HG02678 (cell line): ENCODE measurements at regions not wholly inside any gene's neighbourhood (a gene's known extent, or its start where the extent isn't known, plus 50 kb on each side); places are given as distances from the start of the nearest gene placed in this dataset.

Experiments used
- ATAC-seq: cut with Tn5 transposase; IDR thresholded peaks from one replicate; pipeline ENCODE4 v1.9.1; 2021; ENCODE audit warnings: mild to moderate bottlenecking, moderate library complexity; ENCODE audit not compliant: unreplicated experiment

DNA sequence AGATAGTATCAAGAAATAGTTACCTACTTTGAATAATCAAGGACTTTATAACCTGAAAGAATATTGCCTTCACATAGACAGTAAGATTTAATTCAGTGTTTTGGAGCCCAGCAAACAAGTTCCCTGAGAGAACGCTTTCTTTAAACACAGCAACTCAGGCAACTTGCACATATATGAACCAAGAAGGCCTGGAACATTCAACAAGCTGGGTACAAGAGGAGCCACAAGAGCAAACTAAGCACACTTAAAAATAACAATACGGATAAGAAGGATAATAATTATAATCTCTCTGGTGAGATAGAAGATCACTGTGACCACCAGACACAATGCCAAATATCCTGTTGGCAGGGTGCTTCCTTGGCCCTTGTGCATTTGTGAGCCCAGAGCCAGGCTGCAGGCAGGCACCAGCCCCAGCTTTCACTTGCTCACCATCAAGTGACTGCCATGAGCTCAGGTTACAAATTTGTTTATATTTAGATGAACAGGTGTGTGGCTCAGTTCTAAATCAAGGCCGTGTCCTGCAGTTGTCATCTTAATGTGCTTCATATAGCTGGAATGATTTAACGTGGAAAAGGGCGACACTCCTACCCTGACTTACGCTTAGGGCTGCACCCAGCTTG lies 446.6 kb downstream of the IRS1 start:
- ATAC-seq, result no peak

DNA sequence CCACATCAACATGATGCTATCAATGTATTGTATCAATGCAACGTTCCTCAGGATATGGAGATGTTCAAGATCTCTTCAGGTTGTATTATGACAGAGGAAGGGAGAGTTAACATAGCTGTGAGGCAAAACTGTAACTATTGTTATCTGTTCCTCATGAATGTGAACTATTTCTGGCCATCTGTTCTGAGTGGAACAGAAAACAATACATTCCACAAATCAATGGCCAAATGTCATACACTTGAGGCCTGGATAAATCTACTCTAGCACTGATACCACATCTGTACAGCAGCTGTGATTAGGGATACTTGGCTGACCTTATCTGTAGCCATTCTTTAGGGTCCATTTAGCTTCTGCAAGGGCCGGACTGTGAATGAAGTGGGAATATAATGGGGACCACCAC lies 447.9 kb downstream of the IRS1 start:
- no peak for ATAC-seq

DNA sequence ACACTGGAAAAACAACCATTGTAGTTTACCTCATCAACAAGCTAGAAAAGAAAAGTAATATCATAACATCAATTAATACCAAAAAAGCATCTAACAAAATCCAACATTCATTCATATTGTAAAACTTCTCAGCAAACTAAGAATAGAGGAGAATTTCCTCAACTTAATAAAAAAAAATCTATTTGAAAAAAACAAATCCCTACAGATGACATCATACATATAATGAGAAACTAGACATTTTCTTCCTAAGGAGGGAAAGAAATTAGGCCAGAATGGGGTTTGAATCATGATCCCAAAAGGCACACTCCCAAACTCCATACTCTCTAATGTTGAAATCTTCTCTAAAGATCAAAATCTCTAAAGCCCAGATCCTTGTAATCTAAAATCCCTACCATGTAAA lies 460.0 kb downstream of the IRS1 start:
- ATAC-seq, result no peak

DNA sequence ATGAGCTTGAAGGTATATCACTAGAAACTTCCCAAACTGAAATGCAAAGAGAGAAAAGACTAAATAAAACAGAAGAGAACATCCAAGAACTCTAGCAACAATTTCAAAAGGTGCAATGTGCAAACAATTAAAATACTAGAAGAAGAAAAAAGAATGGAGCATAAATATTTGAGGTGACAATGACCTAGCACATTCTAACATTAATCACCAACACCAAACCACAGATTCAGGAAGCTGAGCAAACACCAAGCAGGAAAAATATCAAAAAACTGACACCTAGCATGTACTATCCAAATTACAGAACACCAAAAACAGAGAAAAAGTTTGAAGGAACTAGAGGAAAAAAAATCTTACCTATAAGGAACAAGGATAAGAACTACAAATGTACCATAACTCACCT lies 460.8 kb downstream of the IRS1 start:
- no peak for ATAC-seq

DNA sequence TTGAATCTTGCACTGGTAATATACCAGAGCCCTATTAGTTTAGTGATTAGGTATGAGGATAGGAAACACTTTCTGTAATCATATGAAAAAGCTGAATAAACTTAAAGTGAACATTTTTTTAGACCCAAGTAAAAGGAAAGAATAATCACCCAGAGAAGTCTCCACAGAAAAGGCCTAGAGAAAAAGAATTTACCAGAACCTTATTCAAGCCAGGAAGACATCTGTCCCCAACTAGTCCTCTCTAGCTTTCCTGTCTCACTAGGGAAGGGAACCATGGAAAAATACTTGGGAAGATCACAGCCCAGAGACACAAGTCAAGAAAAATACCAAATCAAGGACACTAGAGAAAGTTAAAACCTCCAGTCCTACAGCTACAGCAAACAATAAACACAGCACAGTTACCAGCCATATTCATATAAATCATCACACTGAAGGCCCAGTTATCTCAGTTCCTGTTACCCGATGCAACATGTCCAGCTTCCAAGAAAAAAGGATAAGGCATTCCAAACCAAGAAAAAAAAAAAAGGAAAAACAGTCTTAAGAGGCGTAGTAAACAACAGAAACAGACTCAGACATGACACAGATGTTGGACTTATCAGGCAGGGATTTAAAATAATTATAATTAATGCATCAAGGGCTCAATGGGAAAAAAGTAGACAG lies 461.5 kb downstream of the IRS1 start:
- no peak for ATAC-seq

DNA sequence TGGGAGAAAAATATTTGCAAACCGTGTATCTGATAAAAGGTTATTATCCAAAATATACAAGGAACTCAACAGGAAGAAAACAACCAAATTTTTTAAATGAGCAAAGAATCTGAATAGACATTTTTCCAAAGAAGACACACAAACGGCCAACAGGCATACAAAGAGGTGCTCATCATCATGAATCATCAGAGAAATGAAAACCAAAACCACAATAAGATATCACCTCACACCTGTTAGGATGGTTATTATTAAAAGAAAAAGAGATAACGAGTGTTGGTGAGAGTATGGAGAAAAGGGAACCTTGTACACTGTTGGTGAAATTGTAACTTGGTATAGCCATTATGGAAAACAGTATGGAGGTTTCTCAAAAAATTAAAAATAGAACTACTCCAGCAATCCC lies 463.3 kb downstream of the IRS1 start:
- ATAC-seq, result no peak

DNA sequence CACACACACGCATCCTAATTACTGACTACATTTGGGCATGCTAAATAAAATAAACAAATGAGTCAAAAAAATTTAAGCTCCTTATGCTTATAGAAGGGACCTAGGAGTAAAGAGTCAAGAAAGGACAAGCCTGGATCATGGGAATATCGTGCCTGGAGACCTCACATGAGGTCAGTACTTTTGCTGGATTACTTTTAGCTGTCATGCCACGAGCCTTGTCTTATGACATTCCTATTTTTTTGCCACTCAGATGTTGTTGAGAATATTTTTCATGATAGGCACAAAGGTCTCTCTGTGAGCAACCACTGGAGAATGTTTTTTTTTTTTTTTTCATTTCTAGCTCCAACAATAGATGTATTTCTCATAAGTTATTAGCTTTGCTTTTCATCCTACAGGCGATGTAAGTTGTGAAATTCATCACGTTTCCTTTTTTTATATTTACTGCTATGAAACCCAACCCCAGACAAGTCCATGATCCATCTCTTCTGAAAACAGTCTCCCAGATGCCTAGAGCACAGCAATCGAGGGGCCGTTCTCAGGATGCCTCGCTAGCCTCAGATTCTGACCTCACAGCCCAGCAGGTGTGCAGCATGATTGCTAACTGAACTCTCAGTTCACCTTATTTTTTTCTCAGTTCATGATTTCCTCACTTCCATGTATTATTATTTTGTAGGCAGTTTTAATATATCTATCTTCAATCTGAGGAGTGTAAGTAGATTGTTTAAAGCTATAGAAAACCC lies 464.5 kb downstream of the IRS1 start:
- no peak for ATAC-seq

DNA sequence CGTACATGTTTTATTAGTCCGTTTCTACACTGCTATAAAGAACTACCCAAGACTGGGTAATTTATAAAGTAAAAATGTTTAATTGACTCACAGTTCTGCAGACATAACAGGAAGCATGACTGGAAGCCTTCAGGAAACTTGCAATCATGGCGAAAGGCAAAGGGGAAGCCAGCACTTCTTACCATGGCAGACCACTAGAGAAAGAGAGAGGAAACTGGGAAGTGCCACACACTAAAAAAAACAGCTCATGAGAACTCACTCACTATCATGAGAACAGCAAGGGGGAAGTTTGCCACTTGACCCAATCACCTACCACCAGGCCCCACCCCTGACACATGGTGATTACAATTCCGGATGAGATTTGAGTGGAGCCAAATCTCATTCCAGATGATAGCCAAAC lies 466.2 kb downstream of the IRS1 start:
- no peak for ATAC-seq

DNA sequence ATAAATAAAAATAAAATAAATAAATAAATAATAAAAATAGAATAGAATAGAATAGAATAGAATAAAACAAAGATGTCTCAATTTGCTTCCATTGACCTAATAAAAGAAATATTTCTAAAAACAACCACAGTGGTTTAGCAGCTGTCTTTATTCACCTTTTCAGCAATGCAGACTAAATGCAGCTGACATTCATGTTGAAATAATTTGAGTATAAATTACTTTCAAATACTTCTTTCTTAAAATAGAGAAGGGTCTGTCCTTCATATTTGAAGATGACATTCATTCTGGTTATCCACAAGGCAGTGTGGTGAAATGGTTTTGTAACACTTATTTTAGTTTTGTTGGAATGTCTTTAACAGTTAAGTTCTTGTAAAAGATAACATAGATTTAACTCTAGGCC lies 469.4 kb downstream of the IRS1 start:
- no peak for ATAC-seq

DNA sequence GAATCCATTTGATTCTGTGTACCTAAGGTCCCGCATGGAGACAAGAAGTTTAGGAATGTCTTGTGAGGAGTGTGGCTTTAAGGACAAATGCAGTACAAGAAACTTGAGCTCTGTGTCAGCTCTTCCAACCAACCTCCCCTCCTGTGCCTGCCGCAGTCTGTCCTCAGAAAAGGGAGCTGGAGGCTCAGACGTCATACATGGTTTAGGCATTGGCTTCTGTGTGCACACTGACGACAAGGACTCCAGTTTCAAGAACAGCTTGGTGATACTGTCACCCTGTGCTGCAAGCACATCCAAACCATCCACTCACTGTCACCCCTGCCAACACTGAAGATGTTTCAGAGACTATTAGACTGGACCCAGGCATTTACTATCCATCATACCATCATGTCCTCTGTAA lies 470.4 kb downstream of the IRS1 start:
- no peak for ATAC-seq

DNA sequence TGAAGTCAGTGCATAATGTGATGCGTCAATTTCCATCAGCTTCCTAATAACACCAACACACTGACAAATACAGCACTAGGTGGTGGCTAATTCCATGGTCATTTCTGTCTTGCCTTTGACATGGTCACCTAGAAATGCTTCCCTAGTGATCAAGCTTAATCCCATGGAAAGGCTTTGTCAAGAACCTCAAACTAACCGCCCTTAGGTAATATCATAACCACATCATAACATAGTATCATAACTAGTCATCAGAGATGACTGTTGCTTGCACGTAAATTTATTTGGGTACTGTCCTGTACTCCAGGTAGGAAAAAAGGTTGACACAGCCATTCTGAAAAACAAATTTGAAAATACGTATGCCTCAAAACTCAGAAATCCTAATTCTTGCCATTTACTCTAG lies 471.8 kb downstream of the IRS1 start:
- ATAC-seq, result no peak

DNA sequence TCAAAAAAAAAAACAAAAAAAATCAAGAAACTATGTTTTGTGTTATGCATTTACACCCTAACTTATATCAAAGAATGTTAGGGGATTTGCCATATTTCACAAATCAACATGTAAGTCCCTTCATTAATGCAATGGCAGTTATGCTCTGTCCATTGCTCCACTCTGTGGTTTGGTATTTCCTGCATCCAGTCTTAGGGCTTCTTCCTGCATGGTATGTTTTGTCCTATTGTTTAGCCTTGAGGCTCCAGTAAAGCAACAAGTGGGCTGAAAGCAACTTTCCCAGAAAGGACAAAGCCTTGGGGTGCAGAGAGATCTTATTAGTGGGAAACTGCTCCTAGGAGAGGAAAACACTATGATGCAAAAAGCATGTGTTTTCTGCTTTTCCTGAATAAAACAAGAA lies 474.1 kb downstream of the IRS1 start:
- no peak for ATAC-seq

DNA sequence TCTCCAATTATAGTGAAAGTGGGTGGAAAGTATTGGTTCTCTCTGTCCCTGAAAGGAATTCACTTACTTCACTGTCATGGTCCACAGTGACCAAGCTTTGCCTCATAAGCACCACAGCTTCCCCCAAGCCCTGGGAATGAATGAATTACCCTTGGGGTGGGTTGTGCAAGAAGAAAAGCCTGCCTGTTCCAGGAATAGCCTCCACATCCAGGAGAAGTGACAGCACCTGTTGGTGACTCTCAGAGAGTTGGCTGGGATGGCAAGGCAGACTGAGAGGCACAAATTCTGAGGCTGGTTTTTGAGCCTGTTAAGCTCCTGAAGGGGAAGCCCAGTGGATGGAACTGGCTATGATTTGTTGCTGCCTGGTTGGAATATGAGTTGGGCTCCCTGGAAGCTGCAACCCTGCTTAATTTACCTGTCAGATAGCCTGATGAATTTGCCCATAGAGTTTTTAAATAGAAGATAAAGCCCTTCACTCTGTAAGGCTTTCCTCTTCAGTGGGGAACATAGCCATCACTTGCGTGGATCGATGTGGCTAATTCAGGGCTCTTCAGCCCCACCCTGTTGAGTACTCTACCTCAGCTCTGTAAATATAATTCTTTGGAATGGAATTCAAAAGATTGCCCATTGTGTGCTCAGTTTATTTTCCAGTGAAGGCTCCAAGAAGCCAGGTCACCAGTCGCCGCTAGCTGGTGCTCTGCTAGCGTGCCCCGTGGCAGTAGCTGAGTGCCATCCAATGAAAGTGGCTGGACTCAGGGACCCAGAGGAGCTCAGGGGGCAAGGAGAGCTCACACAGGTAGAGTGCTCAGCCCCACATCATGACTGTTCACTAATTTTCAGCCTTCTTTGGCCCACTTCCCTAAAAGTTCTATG lies 479.3 kb downstream of the IRS1 start:
- ATAC-seq, result no peak

DNA sequence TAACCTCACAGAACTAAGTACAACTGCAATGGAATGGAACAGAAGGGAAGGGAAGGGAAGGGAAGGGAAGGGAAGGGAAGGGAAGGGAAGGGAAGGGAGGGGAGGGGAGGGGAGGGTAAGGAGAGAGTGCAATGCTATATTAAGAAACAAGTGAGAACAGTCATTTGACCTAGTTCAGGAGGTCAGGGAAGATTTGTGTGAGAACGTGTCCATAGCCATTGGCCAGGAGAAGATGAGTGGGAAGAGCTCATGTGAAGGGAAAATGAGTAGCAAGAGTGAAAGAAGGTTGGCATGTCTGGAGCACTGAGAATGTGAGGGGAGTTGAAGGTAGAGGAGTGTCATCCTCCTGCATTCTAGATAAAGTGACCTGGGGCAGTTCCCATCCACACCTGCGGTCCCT lies 481.6 kb downstream of the IRS1 start:
- ATAC-seq, result no peak

DNA sequence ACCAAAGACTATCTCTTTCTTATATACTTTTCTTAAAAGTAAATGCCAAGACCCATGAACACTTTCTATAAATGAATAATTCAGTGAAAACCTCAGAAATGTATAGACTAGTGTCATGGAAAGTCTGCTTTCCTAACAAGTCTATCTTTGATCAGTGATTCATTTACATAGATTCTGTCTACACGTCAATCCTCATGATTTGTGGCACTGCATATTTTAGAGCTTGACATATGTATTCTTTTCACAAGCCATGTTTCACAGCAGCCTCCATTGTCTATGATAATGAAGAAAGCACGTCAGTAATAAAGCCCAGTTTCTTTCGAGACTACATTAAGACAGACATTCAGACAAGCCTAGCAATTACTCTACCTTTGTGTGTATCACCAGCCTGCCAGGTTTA lies 486.6 kb downstream of the IRS1 start:
- no peak for ATAC-seq

DNA sequence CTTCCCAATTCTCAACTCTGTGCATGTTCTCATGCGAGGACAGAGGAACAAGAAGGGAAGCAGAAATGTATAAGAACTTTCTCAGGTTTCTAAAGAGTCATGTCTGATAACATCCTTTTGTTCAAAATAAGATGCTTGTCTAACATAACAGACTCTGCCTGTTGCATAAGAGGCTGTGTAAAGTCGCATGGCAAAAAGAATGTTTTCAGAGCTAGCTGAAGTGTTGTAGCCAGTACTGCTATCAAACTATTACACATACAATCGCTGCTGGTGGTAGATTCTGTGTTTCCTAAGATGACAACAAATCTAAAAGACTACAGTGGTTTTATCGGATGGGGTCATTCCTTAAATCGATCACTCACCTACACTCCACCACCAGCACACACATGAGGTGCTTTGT lies 487.5 kb downstream of the IRS1 start:
- no peak for ATAC-seq

DNA sequence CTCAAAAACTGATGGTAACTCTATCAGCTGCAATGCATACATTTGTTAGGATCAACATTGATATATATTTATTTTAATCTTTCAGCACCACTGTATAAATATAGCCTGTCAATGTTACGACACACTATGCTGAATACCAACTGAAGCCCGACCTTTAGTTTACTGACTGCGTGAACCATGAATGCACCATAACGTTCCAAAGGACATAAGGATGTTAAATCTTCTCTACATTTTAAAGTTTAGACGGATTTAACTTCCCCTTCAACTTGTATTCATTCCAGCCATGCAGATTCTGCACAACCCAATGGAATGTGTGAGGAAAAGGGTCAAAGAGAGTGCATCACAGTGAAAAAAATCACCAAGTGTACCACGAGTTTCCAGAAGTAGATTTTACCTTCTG lies 489.5 kb downstream of the IRS1 start:
- ATAC-seq, result no peak

DNA sequence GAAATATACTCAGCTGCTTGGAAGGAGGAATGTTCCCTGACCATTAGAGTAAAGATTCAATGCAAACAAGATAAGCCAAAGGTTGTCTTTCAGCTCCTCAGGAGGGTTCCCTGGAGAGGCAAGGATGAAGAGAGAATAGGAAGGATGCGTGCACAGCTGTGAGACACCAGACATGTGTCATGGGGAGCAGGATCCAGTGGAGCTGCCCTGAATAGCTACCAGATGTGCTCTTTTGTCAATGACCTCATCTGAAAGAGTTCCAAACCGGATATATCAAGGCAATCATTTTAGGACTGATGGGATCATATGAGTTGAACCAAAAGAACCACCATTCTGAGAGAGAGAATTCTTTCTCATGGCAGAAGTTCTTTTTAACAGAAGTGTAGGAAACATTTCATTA lies 490.6 kb downstream of the IRS1 start:
- no peak for ATAC-seq

DNA sequence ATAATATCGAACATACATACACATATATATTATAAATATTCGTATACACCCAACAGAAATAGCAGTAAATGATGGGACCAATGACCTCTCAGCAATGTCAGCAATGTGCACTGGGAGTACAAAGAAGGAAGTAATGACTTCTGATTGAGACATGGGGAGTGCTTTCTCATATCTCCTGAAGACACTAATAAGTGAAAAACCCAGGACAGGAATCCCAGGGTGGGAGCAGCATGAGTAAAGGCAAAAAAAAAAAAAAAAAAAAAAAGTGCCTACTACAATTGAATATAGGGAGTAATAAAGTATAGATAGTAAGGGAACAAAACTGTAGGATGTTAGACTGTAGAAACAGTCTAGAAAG lies 491.3 kb downstream of the IRS1 start:
- ATAC-seq, result no peak

DNA sequence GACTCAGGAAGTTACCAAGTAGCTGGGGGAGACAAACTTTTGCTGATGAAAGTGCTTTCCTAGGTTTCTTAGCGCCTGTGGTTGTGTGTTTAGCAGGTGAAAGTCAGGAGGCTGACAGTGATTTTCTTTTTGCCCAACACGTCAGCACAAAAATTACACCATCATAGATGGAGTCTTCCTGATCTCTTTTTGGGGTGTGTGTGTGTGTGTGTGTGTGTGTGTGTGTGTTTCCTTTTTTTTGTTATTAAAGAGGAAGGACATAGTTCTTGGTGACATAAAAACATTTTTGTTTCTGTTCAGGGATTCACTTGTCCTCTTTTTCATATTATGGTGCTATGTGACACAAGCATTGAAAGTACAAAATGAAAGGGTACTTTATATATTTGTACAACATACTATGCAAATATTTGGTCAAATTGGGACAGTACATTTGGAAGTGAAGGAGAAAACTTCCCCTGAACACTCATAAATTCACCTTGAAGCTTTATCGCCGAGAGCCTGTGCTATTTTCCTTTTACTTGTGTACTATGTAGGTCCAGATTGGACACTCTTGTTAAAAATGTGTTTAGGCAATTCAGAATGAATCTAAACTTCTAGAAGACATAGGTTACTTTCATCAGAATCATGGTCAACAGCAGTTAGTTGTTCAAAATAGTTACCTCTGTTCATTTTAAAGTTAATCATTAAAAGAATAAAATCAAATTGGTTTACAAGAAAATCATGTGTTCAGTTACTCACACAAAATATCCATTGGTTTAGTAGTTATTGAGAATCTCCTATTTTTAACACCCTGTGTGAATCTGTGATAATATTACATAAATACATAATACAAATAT lies 491.9 kb downstream of the IRS1 start:
- ATAC-seq, result no peak

DNA sequence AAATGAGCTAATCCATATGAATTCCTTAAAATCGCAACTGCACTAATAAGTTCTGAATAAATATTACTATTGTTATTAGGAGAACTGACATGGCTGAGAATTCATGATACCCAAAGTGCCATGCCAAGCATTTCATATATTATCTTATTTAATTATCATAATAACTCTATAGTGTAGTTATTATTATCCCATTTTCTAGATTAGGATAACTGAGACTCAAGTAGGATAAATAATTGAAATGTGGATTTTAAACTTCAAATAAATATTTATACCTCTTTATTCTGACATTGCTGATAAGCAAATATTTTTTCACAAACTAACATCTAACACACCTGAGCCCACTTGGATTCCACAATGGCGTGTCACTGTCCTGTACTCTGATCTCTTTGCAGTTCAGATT lies 492.7 kb downstream of the IRS1 start:
- ATAC-seq, result no peak
